HG03520 (cell line): ENCODE measurements at regions not wholly inside any gene's neighbourhood (a gene's known extent, or its start where the extent isn't known, plus 50 kb on each side); places are given as distances from the start of the nearest gene placed in this dataset.
"Not testable (repeated sequence)": the region's sequence is repeated elsewhere in the genome, so short reads cannot be mapped to it uniquely, and the experiment has no call there.

Experiments
- ATAC-seq: cut with Tn5 transposase; IDR thresholded peaks from one replicate; pipeline ENCODE4 v1.9.1; 2021; ENCODE audit warnings: mild to moderate bottlenecking, moderate library complexity; ENCODE audit not compliant: unreplicated experiment

DNA sequence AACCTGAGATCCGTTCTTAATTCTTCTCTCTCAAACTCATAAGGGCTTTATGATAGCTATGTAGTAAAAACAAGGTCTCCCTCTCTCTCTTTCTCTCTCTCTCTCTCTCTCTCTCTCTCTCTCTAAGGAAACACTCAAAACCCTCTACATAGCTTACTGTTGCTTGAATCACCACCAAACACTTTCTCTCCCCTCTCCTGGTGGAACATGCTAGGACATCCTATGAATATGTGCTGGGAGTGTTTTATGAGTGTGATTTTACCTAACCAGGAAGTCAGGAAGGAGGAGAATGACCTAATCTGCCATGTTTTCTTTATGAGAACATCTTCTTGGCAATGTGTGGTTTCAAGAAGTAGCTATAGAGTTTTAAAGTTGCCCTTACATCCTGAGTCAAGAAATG is 844.6 kb downstream of the TTLL7 start:
- not testable (repeated sequence) for ATAC-seq

GRCh38 chr1:83151167-83151898 is 847.6 kb downstream of the TTLL7 start:
- not testable (repeated sequence) for ATAC-seq

GRCh38 chr1:83150479-83150878 is 848.5 kb downstream of the TTLL7 start:
- ATAC-seq = not testable (repeated sequence)

- ATAC-seq = not testable (repeated sequence)
Observed at GRCh38 chr1:83145820-83146219, 853.1 kb downstream of the TTLL7 start.

GRCh38 chr1:83142802-83143201 is 856.1 kb downstream of the TTLL7 start:
- ATAC-seq = not testable (repeated sequence)

GRCh38 chr1:83135524-83136157 is 863.3 kb downstream of the TTLL7 start:
- ATAC-seq = not testable (repeated sequence)

DNA sequence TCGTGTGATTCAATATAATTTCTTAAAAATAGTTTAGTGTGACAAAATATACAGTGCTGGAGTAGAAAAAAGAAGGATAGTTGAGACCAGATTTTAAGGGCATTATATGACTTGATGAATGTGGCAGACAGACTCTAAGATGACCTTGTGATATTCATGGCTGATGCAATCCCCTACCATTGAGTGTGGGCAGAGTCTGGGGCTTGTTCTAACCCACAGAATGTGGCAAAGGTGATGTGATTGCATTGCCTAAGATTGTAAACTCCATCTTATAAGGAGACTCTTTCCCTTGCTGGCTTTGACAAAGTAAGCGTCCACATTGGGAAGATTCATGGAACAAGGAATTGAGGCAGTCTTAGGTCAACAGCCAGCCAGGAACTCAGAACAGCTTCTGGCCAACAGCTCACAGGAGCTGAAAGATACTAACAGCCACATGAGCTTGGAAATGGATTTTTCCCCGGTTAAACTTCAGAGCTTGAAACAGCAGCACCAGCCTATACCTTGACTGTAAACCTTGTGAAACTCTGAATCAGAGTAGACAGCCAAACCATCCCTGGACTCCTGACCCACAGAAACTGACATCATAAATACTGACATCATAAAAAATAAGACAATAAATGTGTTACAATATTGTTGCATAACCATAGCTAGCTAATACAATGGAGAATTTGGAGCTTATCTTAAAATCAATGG is 864.5 kb downstream of the TTLL7 start:
- ATAC-seq = not testable (repeated sequence)

DNA sequence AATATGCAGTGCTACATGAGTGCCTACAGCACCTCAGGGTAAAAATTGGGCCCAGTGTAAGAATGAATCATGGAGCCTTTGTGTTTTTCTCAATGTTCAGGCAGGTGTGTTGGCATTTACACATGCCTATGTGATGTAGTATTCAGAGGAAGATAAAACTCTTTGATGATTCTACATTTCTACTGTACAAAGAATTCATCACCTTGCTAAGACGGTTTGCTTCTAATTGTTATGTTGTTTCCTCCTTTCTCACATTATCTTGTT is 867.3 kb downstream of the TTLL7 start:
- ATAC-seq = no peak

DNA sequence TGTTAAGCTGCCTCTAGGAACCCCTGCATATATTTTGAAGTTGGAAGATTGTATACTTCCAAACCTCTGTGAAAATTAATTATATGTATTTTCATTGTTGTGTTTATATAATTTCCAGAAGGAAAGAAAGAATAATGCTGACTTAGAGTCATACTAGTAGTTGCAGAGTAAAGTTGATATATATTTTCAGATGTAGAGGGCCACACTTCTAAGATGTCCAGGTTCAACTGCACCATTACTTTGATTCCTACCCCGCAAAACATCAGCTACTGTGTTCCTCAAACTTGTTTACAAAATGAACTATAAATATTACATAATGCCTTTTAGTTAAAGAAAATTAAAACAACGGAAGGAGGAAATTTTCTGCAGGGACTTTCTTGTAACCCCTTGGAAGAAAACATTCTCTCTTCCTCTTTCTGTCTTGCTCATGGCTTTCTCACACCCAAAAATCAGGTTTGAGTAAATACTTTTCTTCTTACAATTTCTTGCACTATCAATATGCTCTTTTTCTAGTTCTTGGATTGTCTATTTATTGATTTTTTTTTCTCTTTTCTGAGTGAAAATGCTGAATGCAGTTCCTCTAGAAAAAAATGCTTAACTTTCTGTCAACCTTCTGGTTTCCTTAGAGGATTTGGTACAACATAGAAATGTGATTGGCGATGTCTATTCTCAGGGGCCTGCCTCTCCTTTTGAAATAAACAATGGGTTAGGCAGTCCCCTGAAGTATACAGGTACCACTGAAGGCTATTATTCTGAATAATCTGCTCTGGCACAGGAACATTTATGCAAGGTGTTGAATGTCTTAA is 867.8 kb downstream of the TTLL7 start:
- no peak for ATAC-seq

GRCh38 chr1:83129107-83129506 is 869.8 kb downstream of the TTLL7 start:
- ATAC-seq = no peak

- no peak for ATAC-seq
Observed at GRCh38 chr1:83125456-83125855, 873.5 kb downstream of the TTLL7 start.

DNA sequence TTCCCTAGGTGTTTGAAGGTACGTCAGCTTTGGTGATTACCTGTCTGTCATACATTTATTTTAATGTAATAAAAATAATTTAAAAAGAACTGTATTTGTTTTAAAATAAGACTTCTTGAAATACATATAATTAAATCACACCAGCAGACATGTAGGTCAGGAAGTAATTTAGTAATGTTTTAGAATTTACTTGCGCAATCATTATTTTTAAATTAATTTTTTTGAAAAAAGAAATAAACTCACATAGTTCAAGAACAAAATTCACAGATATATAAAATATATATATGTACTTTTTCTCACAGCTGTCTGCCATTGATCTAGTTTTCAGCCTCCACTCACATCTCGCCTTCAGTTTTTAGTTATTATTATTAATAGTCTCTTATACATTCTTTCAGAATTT is 875.9 kb downstream of the TTLL7 start:
- ATAC-seq = no peak

- ATAC-seq = no peak
Observed at GRCh38 chr1:83118472-83118871, 880.5 kb downstream of the TTLL7 start.

DNA sequence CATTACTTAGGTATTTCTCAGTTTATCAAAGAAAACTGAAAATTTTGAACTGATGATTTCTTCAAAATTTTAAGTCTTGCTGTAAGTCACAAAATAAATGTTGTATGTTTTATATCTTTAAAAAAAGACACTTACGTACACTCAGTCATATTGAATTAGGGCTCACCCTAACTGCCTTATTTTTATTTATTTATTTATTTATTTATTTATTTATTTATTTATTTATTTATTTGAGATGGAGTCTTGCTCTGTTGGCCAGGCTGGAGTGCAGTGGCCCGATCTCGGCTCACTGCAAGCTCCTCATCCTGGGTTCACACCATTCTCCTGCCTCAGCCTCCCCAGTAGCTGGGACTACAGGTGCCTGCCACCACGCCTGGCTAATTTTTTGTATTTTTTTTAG is 881.9 kb downstream of the TTLL7 start:
- ATAC-seq = not testable (repeated sequence)

GRCh38 chr1:83115785-83116184 is 883.1 kb downstream of the TTLL7 start:
- ATAC-seq = no peak

DNA sequence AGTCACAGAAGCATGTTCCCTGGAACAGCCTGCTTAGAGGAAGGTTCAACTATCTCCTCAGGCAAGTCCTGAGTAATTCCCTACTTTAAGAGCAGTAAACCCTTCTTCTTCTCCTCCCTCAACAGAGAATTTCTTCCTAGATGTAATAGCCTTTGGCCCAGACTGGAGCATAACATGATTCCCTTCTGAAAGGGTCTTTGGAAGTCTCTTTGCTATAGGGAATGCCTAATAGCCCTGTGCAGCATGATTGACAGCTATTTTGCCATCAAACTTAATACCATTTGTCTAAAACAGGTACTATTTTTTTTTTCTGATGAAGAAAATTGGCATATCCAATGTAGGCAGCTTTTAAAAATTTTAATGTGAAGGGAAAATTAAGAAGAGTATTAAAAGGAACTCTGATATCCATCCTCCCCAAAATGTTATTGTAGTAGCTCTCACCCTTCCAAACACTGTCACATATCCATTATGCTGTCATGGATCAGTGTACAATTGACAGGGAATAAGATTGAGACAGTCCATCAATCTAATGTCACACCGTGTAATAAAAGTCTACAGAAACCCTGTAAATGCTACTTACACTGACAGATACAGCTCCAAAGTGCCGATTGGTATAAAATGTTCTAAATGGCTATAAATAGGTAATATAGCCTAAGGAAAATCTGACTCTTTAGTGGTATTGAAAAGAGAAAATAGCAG is 884.6 kb downstream of the TTLL7 start:
- ATAC-seq = no peak

DNA sequence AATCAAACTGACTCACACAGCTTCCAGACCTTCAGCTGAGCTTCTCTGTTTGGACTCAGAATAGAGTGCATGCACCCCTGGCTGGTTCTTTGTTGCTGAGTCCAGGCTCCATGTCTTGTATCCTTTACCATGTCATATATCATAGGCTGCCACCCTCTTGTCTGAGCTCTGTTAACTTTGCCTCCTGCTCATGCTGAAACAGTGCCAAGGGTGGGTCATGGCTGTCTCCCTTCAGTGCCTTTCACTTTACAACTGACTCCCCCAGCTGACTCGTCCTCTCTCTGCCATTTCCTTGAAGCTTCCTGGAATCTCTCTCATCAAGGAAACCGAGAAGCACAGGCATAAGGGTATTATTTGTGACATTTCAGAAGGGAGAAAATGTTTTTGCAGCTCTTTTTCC is 885.3 kb downstream of the TTLL7 start:
- no peak for ATAC-seq

GRCh38 chr1:83112248-83112885 is 886.6 kb downstream of the TTLL7 start:
- no peak for ATAC-seq

- ATAC-seq = no peak
Observed at GRCh38 chr1:83110156-83110555, 888.8 kb downstream of the TTLL7 start.

GRCh38 chr1:83109692-83110091 is 889.2 kb downstream of the TTLL7 start:
- no peak for ATAC-seq
